Stimulated activated CD8-positive, alpha-beta memory T cell treated with anti-CD3 and anti-CD28 coated beads, Interleukin-4, amount 100 ng/mL, for 4 hours (primary cell): ENCODE measurements at regions not wholly inside any gene's neighbourhood (a gene's known extent, or its start where the extent isn't known, plus 50 kb on each side); places are given as distances from the start of the nearest gene placed in this dataset.
A peak's percentile ranks its signal among the peaks of the same experiment; 100 is the strongest.

Experiments used
- DNase-seq, 2 donors: peaks; one replicate each; pipeline ENCODE4 v3.0.0-alpha.2; 2020; ENCODE audit warnings: low read depth in 2 of 2, low spot score in 1 of 2

DNA sequence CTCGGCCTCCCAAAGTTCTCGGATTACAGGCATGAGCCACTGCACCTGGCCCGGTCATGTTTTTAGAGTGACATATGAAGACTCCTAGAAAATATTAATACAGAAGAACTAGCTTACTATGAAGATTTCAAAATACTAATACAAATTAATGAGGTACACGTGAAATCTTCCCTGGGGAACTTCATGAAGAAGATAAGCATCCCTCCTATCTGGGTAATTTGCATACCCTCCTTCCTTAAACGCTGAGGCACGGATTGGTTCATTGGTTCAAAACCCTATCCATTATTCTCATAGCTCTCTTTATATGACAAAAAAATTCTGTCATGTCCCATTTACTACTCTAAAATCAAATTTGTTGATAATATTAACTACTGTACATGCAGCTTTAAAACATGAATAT, 224.8 kb upstream of the KLF14 start:
- DNase-seq: no peak

DNA sequence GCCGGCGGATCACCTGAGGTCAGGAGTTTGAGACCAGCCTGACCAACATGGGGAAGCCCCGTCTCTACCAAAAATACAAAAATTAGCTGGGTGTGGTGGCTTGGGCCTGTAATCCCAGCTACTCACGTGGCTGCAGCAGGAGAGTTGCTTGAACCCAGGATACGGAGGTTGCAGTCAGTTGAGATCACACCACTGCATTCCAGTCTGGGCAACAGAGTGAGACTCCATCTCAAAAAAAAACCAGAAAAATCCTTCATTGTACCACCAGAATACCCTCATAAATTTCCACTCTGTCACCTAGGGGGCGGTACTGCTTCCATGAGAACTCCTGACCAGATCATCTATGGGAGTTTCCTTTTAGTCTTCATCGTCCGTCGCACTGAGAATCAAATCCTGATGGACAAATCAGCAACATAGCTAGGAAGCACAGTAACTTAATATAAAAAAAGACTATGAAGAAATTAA, 225.8 kb upstream of the KLF14 start:
- DNase-seq: no peak

DNA sequence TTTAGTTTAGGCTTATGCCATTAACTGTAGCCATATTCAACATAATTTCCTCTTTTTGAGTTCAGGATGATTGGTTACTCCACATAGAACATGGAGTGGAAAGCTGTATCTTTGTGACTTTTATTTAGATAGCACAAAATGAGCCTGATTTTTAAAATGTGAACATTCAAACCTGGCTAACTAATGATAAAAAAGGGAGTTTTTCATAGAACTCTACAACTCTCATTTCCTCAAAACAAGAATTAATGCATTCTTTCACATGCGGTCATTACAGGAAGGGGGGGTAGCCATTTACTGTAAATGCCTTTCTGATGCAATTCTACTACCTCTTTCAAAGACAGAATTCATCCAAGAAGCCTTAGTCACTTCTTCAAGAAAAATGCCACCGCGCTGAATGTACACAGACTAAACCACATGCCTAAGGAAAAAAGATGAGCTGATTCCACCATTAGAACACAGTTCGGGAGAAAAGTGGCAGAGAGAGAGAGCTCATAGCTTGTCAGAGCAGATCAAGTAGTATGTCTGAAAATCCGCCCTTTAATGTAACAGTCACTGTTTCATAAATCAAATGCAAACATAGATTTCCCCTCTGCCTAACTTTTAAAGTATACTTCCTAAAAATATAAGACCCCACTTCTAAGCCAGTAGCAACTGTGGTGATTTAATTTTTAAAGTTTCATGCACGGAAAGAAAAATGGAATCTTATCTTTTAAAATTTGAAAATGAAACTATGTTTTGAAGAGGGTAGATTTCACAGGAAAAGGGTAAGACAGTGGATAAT, 226.4 kb upstream of the KLF14 start:
- DNase-seq: no peak

DNA sequence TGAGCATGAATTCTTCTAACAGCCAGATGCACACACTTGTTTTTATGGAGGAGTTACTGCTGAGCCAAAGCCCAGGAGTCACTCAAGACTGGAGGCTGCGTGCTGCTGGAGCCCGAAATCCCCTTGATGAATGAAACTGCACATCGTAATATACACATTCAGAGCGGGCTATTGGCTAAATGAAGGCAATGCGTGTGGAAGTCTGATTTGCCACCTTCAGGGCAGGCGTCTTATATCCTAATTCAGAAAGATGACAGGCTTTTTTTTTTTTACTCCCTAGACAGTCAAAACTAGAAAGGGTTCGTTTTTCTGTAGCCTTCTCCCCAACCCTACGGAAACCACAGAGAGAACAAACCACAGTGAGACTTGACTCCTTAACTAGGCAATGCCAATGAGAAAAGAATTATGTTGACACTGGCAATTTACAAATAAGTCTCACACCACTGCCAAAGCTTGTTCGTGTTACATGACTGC, 227.2 kb upstream of the KLF14 start:
- peak in 1 of 2 donors; percentile 49 for DNase-seq

DNA sequence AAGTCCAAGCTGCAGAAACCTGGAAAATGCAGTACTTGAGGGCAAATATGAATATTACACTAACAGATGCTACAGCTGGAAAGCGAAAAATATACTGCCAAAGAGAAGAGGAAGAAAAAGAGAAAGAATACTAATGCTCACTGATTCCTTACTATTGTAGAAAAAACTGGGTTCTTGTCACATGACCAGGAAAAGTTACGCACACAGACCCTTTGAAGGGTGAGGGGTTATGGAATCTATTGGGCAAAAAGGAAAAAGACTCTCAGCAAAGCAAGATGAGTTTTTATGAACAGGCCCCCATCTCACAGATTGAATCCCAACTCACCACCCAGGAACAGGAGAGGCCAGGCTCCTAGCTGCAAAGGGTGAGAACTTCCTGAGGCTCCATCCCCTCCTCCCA, 228.1 kb upstream of the KLF14 start:
- DNase-seq: no peak

DNA sequence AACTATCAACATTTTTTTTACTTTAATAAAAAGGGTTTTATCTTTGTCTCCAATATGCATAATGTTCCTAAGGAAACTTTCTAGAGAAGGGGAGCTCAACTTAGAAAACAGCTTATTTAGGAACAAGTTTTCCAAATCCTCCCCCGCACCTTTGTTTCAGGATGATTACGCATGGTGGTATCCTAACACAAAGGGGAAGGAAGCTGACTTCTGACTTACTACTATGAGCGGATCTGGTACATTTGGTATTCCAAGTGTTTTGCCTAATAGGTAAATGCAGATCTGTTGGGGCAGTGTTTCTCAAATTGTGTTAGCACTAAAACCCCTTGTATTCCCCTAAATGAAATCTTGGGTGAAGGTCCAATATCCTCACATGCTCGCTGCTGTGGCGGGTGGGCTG, 229.3 kb upstream of the KLF14 start:
- no peak for DNase-seq

DNA sequence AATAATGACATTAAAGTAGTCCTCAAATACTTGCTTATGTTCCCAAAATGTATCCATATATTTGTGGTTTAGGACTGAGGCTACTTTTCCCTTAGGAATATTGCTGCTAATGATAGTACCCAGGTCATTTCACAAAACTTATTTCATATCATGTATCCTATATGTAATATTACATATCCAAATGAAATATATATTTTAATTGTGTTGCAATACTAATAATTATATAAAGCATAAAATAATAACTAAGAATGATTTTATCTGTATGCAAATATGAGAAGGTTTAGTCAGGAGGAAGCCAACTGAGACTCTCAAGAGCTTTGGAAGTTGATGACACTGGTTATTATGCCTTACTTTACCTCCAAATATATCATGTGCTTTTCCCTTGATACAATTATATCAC, 231.5 kb upstream of the KLF14 start:
- no peak for DNase-seq

DNA sequence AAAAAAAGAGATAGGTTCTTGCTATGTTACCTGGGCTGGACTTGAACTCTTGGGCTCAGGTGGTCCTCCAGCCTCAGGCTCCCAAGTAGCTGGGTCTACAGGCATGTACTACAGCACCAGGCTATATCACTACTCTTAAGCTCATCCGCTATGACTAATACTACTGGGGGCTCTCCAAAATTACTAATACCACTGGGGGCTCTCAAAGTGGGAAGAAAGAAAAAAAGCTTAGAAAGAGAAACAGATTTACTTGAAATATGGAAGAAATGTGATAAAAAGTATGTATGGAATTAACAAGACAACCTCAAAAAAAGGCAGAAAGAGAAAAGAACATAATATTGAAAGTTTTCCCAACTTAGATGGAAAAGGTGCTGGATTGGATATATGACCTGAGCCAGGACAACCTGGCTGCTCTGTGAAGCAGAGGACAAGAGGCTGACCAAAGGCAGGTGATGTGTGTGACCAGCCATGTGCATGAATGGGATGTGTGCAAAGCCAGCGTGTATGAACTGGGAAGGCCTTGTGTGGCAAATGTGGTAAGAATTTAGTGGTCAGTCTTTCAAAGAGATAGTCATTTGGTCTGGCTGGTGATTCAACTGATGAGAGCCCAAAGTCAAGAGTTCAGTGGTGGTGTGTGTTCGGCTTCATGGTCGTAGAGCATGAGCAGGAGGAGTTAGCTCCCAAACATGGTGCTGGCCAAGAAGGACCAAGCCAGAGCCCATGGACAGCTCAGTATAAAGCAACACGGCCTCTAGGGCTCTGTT, 232.4 kb upstream of the KLF14 start:
- no peak for DNase-seq

DNA sequence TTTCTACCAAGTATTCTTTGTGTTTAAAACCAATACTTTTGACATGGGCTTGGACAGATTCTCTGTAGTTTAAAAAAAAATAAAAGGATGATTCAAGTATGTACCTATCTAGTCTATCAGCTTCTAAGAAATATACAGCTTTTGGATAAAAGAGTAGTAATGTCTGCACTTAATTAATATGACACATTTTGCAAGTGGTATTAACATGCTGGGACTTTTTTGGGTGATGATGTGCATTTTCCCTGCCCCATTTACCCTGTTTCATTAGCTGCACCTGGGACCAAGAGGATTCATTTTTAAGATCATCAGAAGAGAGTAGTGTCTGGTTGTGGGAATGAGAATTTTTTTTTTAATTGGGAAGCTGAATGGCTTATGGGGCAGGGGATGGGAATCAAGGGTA, 236.2 kb upstream of the KLF14 start:
- DNase-seq: no peak

DNA sequence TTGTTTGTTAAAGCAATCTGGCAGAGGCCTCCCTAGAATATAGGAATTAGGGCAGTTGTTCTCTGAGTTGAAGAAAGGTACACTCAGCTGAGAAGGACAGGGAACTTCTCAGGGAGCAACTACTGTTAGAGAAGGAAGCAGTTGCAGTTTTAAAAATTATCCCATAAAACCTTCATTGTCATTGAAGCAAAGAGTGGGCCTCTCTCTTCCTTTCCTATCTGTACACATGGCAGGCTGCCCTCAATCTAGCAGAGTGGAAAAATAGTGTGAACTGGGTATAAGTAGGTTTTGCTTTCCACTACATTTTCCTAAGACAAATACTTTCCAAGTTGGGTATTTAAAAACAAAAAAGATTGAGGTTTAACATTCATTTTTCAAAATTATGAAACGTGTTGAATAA, 236.7 kb upstream of the KLF14 start:
- no peak for DNase-seq

DNA sequence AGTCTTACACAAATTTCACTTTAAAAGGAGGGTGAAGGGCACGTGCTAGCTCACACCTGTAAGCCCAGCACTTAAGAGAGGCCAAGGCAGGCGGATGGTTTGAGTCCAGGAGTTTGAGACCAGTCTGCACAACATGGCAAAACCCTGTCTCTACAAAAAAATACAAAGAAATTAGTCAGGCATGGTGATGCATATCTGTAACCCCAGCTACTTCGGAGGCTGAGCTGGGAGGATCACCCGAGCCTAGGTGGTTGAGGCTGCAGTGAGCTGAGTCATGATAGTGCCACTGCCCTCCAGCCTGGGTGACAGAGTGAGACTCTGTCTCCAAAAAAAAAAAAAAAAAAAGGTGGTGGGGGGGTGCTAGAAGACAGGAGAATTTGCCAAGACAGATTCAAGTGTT, 237.3 kb upstream of the KLF14 start:
- peak in 1 of 2 donors; percentile 29 for DNase-seq

DNA sequence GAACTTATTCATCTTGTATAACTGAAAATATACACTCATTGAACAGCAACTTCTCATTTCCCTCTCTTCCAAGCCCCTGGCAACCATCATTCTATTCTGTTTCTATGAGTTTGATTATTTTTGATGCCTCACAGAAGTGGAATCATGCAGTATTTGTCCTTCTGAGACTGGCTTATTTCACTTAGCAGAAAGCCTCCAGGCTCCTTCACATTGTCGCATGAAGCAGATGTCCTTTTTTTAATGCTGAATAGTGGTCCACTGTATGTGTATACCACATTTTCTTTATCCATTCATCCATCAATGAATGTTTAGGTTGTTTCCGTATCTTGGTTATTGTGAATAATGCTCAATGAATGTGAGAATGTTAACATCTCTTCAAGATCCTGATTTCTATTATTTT, 238.2 kb upstream of the KLF14 start:
- no peak for DNase-seq

DNA sequence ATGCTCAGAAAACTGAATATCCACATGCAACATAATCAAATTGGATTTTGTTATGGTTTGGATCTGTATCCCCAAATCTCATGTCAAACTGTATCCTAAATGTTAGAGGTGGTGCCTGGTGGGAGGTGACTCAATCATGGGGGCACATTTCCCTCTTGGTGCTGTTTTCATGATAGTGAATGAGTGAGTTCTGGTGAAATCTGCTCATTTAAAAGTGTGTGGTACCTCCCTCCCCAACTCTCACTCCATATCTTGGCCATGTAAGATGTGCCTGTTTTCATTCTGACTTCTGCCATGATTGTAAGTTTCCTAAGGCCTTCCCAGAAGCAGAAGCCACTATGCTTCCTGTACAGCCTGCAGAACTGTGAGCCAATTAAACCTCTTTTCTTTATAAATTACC, 239.6 kb upstream of the KLF14 start:
- no peak for DNase-seq

DNA sequence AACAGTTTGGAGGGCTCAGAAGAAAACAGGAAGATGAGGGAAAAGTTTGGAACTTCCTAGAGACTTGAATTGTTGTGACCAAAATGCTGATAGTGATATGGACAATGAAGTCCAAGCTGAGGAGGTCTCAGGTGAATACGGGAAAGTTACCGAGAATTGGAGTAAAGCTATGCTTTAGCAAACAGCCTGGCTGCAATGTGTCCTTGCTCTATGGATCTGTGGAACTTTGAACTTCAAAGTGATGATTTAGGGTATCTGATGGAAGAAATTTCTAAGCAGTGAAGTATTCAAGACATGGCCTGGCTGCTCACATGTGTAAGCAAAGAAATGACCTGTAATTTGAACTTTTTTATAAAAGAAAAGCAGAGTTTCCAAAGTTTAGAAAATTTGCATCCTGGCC, 240.2 kb upstream of the KLF14 start:
- no peak for DNase-seq

DNA sequence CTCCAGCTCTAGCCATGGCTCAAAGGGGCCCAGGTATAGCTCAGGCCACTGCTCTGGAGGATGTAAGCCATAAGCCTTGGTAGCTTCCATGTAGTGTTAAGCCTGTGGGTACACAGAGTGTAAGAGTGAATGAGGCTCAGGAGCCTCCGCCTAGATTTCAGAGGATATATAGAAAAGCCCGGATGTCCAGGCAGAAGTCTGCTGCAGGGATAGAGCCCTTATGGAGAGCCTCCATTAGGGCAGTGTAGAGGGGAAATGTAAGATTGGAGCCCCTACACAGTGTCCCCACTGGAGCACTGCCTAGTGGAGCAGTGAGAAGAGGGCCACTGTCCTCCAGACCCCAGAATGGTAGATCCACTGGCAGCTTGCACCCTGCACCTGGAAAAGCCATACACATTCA, 240.8 kb upstream of the KLF14 start:
- no peak for DNase-seq

DNA sequence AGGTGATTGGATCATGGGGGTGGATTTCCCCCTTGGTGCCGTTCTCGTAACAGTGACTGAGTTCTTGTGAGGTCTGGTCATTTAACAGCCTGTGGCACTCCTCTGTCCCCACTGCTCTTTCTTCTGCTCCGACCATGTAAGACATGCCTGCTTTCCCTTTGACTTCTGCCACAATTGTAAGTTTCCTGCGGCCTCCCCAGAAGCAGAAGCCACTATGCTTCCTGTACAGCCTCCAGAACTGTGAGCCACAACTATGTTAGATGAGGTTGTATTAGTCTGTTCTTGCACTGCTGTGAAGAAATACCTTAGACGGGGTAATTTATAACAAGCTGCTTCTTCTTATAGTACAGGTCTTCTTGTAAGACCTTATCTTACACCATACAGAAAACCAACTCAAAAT, 241.7 kb upstream of the KLF14 start:
- no peak for DNase-seq

DNA sequence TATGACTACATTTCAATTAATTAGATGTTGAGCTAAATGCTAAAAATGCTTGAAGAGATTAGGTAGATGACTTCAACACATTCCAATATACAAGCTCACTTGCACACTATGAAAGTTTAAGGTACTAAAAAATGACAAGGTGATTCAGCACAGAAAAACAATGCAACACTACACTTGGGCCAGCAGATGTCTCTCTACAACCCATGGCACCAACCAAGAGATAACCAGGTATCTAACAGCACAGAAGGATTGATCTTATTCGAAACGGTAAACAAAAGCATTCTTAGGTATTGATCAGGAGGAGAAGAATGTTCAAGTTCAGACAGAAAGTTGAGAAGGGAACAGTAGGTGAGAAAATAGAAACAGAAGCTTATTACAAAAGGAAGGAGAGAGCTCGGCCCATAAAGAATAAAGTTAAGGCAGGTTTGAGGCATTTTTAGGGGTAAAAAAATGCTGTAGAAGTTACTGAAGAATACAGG, 248.2 kb upstream of the KLF14 start:
- no peak for DNase-seq

DNA sequence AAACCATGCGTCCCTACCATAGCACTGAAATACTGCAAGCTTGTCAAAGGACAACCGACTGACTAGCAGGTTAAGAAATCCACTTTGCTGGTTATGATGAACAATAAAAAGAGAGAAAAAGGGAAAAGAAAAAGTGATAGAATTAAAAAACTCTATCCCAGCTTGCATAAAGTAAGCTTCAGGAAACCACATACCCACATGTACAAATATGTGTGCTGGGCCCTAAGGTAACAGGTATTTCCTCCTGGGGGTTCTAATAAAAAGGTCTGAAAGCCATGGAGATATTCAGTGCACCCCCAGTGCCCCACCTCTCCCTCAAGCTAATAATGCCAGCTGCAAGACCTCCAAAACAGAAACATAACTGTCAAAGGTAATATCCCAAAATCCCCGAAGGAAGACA, 248.6 kb upstream of the KLF14 start:
- DNase-seq: no peak

DNA sequence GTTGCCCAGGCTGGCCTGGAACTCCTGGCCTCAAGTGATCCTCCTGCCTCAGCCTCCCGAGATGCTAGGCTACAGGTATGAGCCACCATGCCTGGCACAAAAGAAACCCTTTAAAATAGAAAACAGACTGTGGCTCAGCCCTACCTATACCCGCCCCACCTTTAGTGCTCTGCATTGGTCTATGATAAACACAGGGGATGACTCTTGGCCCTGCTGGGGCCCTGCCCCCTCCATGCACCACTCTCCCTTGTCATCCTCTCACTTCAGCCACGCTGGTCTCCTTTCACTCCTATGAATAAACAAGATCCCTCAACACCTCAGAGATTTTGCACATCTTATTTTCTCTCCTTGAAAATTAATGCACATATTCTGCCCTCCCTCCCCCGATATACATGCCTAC, 251.4 kb upstream of the KLF14 start:
- no peak for DNase-seq

DNA sequence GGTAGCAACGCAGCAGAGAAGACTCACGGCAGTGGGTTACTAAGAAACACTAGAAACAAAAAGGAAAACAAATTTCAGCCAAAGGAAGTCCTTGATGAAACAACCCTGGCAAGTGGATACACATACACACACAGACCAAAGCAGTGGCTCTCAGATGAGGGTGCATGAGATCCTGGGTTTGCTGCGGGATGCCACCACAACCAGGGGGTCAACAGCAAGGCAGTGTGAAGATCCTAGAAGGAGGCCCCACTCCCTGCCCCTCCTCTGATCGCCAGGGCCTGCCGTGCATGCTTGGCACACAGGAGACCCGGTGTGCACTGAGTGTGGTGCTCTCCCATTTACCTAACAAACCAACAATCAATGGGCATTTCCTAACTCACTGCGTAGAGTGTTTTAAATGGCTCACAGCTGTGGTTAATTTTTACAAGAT, 252.3 kb upstream of the KLF14 start:
- DNase-seq: no peak

DNA sequence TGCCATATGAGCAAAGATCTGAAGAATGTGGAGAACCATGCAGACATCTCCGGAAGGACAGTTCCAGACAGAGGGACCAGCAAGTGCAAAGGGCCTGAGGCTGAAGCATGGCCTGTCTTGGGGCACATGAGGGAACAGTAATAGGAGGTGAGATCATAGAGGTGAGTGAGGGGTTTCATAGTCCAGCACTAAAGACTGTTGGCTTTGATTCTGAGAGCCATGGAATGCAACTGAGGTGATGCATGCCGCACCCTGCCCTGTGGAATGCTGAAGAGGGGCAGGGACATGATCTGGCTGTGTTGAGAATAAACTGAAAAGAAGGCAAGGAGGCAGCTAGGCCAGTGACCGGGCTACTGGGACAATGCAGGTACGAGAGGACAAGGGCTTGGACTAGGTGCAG, 253.1 kb upstream of the KLF14 start:
- no peak for DNase-seq

DNA sequence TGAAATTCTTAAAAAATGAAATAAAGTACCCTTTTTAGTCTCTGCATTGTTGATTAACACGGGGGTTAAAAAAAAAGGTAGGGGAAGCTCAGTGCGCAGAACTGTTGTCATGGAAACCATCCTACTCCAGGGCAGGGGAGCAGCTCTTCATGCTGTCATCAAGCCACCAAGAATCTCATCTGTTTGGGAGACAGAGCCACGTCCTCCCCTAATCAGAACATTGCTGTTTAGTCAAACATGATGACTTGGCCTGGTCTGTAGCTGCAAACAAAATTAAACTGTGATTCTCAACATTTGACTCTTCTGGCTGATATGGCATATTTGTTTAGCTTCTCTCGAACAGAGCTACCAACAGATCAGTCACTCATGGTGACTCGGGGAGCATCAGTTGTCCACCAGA, 254.4 kb upstream of the KLF14 start:
- DNase-seq: no peak
